Stimulated activated CD8-positive, alpha-beta memory T cell treated with anti-CD3 and anti-CD28 coated beads, Interleukin-12 subunit alpha, Interleukin-12 subunit beta, amount 100 ng/mL, for 4 hours (primary cell): ENCODE measurements at regions not wholly inside any gene's neighbourhood (a gene's known extent, or its start where the extent isn't known, plus 50 kb on each side); places are given as distances from the start of the nearest gene placed in this dataset.

Source experiments
- DNase-seq: peaks from one replicate; pipeline ENCODE4 v3.0.0-alpha.2; 2020; ENCODE audit warnings: low read depth

DNA sequence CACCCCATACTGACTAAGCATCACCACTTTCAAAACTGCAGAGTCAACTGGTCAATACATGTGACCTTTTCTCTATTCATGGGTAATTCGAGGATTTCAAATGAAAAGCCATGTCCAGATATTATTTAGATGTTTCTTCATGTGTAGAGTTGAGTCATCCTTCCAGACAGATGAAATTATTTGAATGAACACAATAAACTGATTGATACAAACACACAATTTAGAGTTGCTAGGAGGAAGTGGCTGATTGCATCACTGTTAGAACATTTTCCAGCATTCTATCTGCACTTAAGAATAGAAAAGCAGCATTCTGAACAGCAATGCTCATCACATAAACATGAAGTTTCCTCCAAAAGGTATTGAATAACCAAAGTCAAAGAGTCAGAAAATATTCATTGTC lies 273.5 kb upstream of the SOX5 start:
- DNase-seq, result no peak

GRCh38 chr12:24212496-24212895 lies 263.0 kb upstream of the SOX5 start:
- DNase-seq, result no peak

DNA sequence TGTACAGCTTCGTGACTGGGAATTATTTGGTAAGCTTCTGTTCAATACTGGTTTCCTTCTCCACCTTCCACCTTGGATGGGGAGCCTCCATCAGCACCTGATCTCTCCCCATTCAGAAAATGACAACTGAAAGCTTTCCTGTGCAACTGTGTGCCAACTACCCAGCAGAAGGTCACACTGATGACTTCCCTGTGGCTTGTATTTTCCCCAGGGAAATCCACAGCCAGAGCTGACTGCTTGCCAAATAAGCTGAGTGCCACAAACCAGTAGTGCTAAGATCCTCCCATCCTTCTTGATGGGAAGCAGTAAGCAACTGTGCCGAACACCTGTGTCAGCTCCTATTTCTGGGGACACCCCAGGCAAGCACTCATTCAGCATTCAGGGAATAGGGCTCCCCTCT lies 257.2 kb upstream of the SOX5 start:
- DNase-seq, result no peak

GRCh38 chr12:24201258-24201970 lies 251.9 kb upstream of the SOX5 start:
- no peak for DNase-seq

- no peak for DNase-seq
These were observed 250.5 kb upstream of the SOX5 start for GRCh38 chr12:24200010-24200409.

- no peak for DNase-seq
These were observed 249.6 kb upstream of the SOX5 start for GRCh38 chr12:24198936-24199671.

DNA sequence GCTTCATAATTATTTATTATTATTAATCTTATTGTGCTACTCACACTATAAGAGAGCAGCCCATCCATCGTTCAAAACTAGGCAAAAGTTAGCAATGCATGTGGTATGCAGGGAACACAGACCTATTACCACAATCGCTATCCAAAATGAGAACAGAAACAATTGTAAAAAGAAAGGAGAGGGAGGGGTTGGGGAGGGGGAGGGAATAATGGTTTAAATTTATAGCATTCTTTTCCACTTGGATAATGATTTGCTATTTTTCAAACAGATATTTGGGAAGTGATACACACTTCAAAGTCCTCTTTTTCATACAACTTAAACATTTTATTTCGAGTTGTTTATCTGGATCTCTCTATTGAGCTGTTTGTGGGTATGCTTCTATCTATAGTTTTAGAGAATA lies 248.6 kb upstream of the SOX5 start:
- DNase-seq, result no peak

DNA sequence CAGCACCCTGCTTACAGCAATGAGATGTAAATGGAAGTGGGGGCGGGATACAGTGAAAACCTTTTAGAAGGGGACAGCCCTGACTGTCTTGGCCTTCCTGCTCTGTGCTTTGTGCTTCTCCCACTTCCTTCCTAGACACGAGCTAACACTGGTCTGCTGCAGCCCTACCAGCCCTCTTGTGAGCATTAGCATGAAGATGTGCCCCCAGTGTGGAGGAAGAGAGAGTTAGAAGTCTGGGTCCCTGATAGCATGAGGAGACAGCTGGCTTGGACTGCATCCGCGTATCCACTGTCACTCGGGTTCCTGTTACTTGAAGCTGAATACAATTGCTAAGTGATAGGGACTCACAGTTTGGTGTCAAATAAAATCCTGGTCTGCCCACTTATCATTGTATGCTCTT lies 248.1 kb upstream of the SOX5 start:
- no peak for DNase-seq

DNA sequence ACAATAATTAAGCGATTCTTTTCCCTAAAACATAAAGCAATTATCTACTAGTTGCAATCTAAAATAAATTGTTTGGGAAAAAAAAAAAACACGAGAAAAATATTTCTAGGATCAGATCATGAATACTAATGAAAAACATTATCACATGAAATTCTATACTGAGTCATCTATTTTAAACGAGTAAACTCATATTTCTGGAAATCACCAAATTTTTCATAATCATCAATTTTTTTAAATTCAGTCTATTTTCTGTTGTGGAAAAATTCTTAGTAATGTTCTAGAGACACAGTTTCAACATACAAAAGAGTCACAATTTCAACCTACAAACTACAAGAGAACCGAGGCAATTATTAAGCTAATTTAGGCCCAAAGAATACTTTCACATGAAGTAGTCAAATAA lies 245.6 kb upstream of the SOX5 start:
- no peak for DNase-seq

DNA sequence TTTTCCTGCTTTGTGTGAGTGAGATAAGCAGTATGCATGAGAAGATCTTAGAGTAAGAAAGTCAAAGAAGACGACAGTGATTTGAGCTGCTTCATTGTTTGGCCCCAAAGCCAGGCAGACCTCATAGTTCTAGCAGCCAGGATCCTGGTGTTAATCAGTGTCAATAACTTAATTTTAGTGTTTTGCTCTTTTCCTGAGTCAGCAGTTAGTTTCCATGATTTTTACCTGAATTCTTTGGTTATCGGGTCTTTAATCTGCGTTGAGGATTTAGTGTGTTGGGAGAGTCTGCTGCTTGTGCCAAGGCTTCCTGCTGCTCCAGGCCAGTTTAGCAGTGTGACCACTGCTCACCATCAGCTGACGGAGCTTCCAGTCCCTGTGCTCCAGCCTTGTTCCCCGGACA lies 241.6 kb upstream of the SOX5 start:
- DNase-seq, result no peak

- no peak for DNase-seq
These were observed 236.3 kb upstream of the SOX5 start for GRCh38 chr12:24185782-24186181.

DNA sequence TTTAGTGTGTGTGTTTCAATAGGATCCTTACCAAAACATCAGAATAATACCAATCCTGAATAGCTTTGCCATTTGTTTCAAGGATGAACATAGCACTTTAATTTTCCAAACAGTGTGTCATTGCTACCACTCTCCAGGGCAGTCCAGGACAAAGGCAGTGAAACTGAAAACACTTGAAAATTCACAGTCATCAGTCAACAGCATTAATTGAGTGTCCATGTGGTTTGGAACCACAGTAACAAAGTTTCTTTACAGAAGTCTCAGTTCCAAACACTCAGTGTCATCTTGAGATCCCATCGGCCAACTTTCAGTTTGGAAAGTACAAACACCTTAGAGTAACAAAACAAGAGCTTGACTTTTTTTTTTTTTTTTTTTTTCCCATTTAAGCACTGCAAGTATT lies 228.4 kb upstream of the SOX5 start:
- DNase-seq, result no peak

DNA sequence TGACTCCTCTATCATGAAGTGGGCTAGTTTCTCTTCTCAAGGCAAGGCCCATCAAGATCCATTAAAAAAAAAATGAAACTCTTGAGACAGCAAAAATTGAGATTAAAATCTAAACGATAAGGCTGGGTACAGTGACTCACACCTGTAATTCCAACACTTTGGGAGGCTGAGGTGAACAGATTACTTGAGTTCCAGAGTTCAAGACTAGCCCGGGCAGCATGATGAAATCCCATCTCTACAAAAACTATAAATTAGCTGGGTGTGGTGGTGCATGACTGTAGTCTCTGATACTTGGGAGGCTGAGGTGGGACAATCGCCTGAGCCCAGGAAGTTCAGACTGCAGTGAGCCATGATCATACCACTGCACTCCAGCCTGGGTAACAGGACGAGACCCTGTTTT lies 226.5 kb upstream of the SOX5 start:
- no peak for DNase-seq

DNA sequence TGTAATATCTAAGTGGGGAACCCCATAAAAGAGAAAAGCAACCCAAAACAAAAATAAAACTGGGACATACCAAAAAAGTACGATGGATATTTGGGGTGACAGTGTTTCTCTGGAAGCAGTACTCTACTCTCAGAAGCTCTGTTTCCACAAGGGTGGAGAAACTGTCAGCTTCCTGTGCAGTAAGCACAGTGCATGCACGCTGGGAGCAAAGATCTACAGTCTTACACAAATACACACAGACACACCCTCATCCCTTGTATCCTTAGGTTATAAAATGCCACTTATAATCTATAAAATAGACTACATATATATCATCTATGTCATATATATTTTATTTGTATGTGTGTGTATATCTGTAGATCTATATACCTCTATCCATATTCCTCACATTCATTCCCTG lies 225.8 kb upstream of the SOX5 start:
- DNase-seq, result no peak

DNA sequence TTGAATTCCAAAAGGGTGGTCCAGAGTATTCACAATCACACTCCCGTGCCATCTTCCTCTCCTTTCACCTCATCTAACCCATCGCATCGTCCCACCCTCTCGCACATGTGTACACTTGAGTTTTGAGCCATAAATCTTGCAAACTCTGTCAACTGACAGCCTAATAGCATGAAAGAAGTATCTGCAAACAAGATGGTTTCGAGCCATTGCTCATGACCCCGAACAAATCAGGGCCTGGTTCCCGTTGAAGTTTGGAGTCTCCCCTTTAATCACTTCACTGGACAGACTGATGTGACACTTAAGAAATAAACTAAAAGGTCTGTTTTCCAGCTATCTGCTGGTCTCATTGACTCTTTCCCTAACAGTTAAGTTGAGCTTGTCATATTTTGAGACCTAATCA lies 223.6 kb upstream of the SOX5 start:
- DNase-seq, result no peak

DNA sequence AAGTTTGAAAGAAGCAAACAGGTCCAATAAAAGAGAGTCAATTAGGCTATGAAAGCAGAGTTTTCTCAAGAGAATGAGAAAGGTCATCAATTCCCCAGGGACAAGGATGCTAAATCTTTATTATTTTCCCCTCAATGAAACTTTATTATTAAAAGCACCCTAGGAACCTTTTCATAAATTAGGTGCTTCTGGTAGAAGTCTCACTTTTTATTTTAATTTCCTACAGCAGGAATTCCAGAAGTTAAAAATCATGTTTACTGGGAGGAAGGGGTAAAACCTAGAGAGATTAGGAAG lies 223.2 kb upstream of the SOX5 start:
- no peak for DNase-seq

DNA sequence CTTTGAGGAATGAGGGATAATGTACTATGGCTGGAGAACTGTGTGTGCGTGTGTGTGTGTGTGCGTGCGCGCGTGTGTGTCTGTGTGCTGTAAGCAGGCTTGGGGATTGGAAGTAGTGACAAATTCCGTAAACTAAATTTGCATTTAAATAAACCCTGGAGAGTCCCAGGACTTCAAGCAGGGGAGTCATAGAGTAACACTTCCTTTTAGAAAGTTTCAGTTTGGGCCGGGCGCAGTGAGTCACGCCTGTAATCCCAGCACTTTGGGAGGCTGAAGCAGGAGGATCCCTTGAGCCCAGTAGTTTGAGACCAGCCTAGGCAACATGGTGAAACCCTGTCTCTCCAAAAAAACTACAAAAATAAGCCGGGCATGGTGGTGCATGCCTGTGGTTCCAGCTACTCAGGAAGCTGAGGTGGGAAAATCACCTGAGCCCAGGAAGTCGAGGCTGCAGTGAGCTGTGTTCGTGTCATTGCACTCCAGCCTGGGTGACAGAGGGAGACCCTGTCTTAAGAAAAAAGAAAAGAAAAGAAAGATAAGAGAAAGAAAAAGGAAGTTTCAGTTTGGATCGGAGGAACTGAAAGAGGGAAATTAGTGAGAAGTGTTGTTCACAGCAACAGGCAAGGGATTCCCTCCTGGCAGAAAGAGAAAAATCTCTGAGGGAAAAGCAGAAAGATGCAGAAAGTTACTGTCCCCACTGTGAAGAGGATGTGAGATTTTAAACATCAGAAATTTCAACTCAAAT lies 222.7 kb upstream of the SOX5 start:
- DNase-seq, result no peak

DNA sequence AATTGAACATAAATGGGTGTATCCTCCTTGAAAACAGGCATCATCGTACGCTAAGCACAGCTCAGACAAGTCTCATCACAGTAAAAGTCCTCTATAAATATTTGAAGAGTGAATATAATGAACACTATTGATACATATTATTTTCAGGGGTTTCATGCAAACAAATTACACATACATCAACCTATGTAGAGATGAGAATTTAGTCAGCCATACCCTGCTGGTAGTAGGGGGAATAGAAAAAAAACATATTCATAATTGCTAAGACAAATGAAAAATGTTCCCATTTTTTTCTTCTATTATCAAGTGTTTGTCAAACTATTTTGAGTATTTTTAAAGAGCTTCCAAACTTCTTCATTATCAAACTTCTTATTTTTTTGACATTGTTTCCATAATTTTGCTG lies 205.6 kb upstream of the SOX5 start:
- no peak for DNase-seq

GRCh38 chr12:24153079-24153478 lies 203.6 kb upstream of the SOX5 start:
- no peak for DNase-seq

GRCh38 chr12:24152270-24152669 lies 202.8 kb upstream of the SOX5 start:
- no peak for DNase-seq

- no peak for DNase-seq
These were observed 194.5 kb upstream of the SOX5 start for GRCh38 chr12:24143928-24144327.

DNA sequence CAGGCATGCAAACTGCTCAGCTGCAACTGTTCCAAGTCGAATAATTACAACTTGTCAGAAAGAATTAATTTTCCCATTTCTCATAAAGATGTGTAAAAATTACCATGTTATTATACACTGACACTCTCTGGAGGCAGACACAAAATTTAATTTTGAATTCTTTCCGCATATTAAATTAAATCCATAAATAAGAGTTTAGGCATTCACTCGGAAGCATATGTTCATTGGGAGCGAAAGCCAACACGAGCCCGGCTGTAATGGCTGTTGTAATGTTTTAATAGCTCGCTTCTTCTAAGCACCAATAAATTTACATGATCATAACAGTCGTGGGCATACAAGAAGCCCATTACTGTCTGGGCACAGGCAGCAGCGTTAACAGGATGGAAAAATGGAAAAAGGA lies 189.6 kb upstream of the SOX5 start:
- no peak for DNase-seq

DNA sequence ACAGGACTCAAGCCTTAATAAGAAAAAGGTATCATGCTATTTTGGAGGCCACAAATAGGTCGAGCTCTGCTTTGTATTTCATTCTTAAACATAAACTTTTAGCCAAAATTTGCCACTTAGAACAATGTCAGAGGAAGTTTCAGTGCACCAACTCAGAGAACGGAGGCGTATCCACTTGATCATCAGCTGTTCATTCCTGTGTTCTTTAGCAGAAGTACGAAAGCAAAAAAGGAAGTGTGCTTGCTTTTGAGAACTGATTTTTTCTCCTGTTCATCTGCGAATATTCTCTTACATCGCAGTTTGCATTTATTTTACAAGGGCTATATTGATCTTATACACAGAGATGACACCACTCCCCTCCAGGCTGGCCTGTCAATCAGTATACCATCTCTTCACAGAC lies 188.6 kb upstream of the SOX5 start:
- no peak for DNase-seq
